Endothelial cell of umbilical vein (primary cell): ENCODE measurements at regions not wholly inside any gene's neighbourhood (a gene's known extent, or its start where the extent isn't known, plus 50 kb on each side); places are given as distances from the start of the nearest gene placed in this dataset.

Experiments
- BruUV-seq: library from RNA; stranded (reverse); fragments of 400-500 nt; replicated peaks from 2 replicates; lab custom pipeline; 2021; lab: Mats Ljungman, UMichigan
- CTCF ChIA-PET: fragments of 300-600, 350-600 bp; sonication (Branson Sonifier 250); formaldehyde crosslinking; loops from one replicate; lab custom pipeline; 2021; ENCODE audit warnings: antibody characterized with exemption, inconsistent platforms; lab: Charles Lee
- POLR2A ChIA-PET: fragments of 300-600, 350-600 bp; sonication (Branson Sonifier 250); formaldehyde crosslinking; loops from one replicate; lab custom pipeline; 2021; ENCODE audit warnings: antibody characterized with exemption, inconsistent platforms; lab: Charles Lee
- DNase-seq: peaks from one replicate; pipeline ENCODE4 v3.0.0-alpha.2; 2011; ENCODE audit warnings: low read depth, low spot score
- FAIRE-seq: peaks from 2 replicates; lab custom pipeline; 2011; peaks lifted over from hg19 to GRCh38; lab: Jason Lieb, UNC
- H2AFZ ChIP-seq: 2 replicates; pipeline ENCODE4 v1.6.0; 2012; ENCODE audit warnings: low read depth, low read length, control low read depth, inconsistent platforms
- H3K27ac ChIP-seq: 2 replicates; pipeline ENCODE4 v1.5.1; 2011; ENCODE audit warnings: low read depth, mild to moderate bottlenecking, control low read depth, low read length, moderate library complexity; ENCODE audit not compliant: insufficient read depth
- H3K27me3 ChIP-seq, 2 experiments: 2 replicates each; pipeline versions ENCODE4 v1.6.0 to v1.6.1; 2011; ENCODE audit warnings: low read length in 2 of 2, mixed read lengths in 1 of 2; ENCODE audit not compliant: control insufficient read depth in 2 of 2, insufficient read depth in 2 of 2
- H3K36me3 ChIP-seq, 2 experiments: 2 replicates in 1 of 2; 3 replicates in 1 of 2; pipeline ENCODE4 v1.5.1; 2011; ENCODE audit warnings: low read length in 2 of 2, mild to moderate bottlenecking in 1 of 2, moderate library complexity in 1 of 2; ENCODE audit not compliant: control insufficient read depth in 2 of 2, insufficient read depth in 2 of 2; ENCODE audit errors: extremely low read depth in 1 of 2
- H3K4me1 ChIP-seq: 3 replicates; pipeline ENCODE4 v1.5.1; 2011; ENCODE audit warnings: mild to moderate bottlenecking, low read length; ENCODE audit not compliant: control insufficient read depth, insufficient read depth; ENCODE audit errors: extremely low read depth
- H3K4me2 ChIP-seq: 2 replicates; pipeline ENCODE4 v1.6.1; 2011; ENCODE audit warnings: low read length, control low read depth, mixed read lengths; ENCODE audit not compliant: insufficient read depth
- H3K4me3 ChIP-seq, 3 experiments: fragments of 200-600 bp in 1 of 3; sonication (generic), shearing (Covaris generic) in 1 of 3; replicated peaks in 1 of 3; 2 replicates each; pipeline ENCODE4 v1.5.1; 2011 to 2016; ENCODE audit warnings: control low read depth in 3 of 3, low read length in 3 of 3, mild to moderate bottlenecking in 2 of 3, inconsistent platforms in 1 of 3, low read depth in 1 of 3, moderate library complexity in 1 of 3; ENCODE audit not compliant: insufficient read depth in 1 of 3
- H3K79me2 ChIP-seq: 2 replicates; pipeline ENCODE4 v1.6.0; 2012; ENCODE audit warnings: low read length, inconsistent platforms; ENCODE audit not compliant: control insufficient read depth, insufficient read depth
- H3K9ac ChIP-seq: replicated peaks from 2 replicates; pipeline ENCODE3; 2011; ENCODE audit warnings: low read length, control low read depth; ENCODE audit not compliant: insufficient read depth; ENCODE audit errors: extremely low read depth
- H3K9me1 ChIP-seq: replicated peaks from 3 replicates; pipeline ENCODE4 v1.6.0; 2011; ENCODE audit warnings: mild to moderate bottlenecking, low read length; ENCODE audit not compliant: control insufficient read depth, insufficient read depth; ENCODE audit errors: extremely low read depth
- H3K9me3 ChIP-seq: replicated peaks from 2 replicates; pipeline ENCODE4 v1.5.1; 2012; ENCODE audit warnings: low read length, inconsistent platforms; ENCODE audit not compliant: control insufficient read depth, insufficient read depth
- H4K20me1 ChIP-seq: replicated peaks from 2 replicates; pipeline ENCODE3; 2011; ENCODE audit warnings: mild to moderate bottlenecking, low read length; ENCODE audit not compliant: control insufficient read depth, insufficient read depth; ENCODE audit errors: extremely low read depth
- CTCF ChIP-seq, 2 donors: IDR thresholded peaks; 1 replicate in 1 of 2; 2 replicates in 1 of 2; pipeline ENCODE4 v1.5.1; 2011; ENCODE audit warnings: low read length in 2 of 2, mild to moderate bottlenecking in 2 of 2, moderate library complexity in 2 of 2, control low read depth in 1 of 2, inconsistent platforms in 1 of 2, low read depth in 1 of 2; ENCODE audit not compliant: insufficient read depth in 1 of 2; ENCODE audit errors: extremely low read depth in 1 of 2
- EZH2 ChIP-seq: IDR thresholded peaks from 2 replicates; pipeline ENCODE4 v1.6.1; 2012; ENCODE audit warnings: borderline replicate concordance, low read depth, mild to moderate bottlenecking, moderate library complexity, low read length, inconsistent platforms; ENCODE audit not compliant: severe bottlenecking
- FOS ChIP-seq: IDR thresholded peaks from 2 replicates; pipeline ENCODE4 v1.6.1; 2011; ENCODE audit warnings: mild to moderate bottlenecking, low read length, moderate library complexity, borderline replicate concordance; ENCODE audit not compliant: insufficient read depth
- GATA2 ChIP-seq: IDR thresholded peaks from 2 replicates; pipeline ENCODE4 v1.7.0; 2011; ENCODE audit warnings: low read depth, mild to moderate bottlenecking, moderate library complexity, mixed read lengths, low read length; ENCODE audit not compliant: insufficient read length, insufficient read depth
- JUN ChIP-seq: IDR thresholded peaks from 2 replicates; pipeline ENCODE4 v1.6.1; 2011; ENCODE audit warnings: borderline replicate concordance, low read depth; ENCODE audit not compliant: insufficient read length, insufficient read depth
- MYC ChIP-seq: IDR thresholded peaks from one replicate; pipeline ENCODE4 v1.6.1; 2011; ENCODE audit warnings: mild to moderate bottlenecking, low read depth, low read length
- POLR2A ChIP-seq: IDR thresholded peaks from 2 replicates; pipeline ENCODE4 v1.6.1; 2012; ENCODE audit warnings: low read depth, mild to moderate bottlenecking, control low read depth, low read length
- POLR2AphosphoS5 ChIP-seq: IDR thresholded peaks from 2 replicates; pipeline ENCODE4 v1.6.1; 2012; ENCODE audit warnings: low read depth, mild to moderate bottlenecking, control low read depth, low read length, moderate library complexity; ENCODE audit not compliant: insufficient read depth
- dilution Hi-C: fragments of 300-500 bp; cut with MboI; formaldehyde crosslinking; loops from one replicate; pipeline ENCODE4 v1.15.0; 2019; ENCODE audit warnings: low sequenced_read_pairs; ENCODE audit not compliant: extremely low pct_ligation_motif_present
- intact Hi-C: fragments of 100-400 bp; cut with micrococcal nuclease; formaldehyde crosslinking; loops from one replicate; pipeline ENCODE4 v1.10.0; 2022
- TF ChIP-seq, protein P1 (sequence below): IDR thresholded peaks from 2 replicates; pipeline ENCODE4 v1.6.1; 2011; ENCODE audit not compliant: insufficient read depth, insufficient read length

- TF ChIP-seq, protein P1, sequence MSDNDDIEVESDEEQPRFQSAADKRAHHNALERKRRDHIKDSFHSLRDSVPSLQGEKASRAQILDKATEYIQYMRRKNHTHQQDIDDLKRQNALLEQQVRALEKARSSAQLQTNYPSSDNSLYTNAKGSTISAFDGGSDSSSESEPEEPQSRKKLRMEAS: no peak
- TF ChIP-seq POLR2A: no peak
- no peak for TF ChIP-seq GATA2
- no peak for TF ChIP-seq POLR2AphosphoS5
- TF ChIP-seq CTCF (IDR thresholded peaks at IDR 0.05; ENCODE audit: extremely low read depth in 1 of 2, insufficient read depth in 1 of 2, low read depth in 1 of 2, low read length in 2 of 2): no peak
- TF ChIP-seq FOS: no peak
- TF ChIP-seq JUN: no peak
- no peak for TF ChIP-seq EZH2
- no peak for TF ChIP-seq MYC
- BruUV-seq: no TSS peak
- Histone ChIP-seq H3K9ac (no peak overlapping the region), H3K9me1 (no peaks in the 10 kb centered on the region), H3K4me2 (no peak overlapping the region), H3K4me1 (no peaks in the 10 kb centered on the region), H3K4me3 (no peak overlapping the region), H4K20me1 (no peaks in the 10 kb centered on the region), H3K27me3 (peaks cover 14 to 16% of the 10 kb centered on the region in 2 experiments), H3K36me3 (no peaks in the 10 kb centered on the region), H3K79me2 (no peaks in the 10 kb centered on the region), H3K27ac (no peak overlapping the region), H3K9me3 (no peaks in the 10 kb centered on the region), H2AFZ (no peak overlapping the region)
- DNase-seq (no peak), FAIRE-seq (no peak)
- dilution Hi-C loops: no loop called here
- ChIA-PET POLR2A (no interaction called here), CTCF (interaction anchor here (0.8 to 1.3 kb wide), 3 partner anchors 8 to 15 kb away, joined by 3 to 4 read pairs (median 3); no protein-coding TSS in a partner anchor)
- intact Hi-C loops: no loop called here
Measured at GRCh38 chr3:193932136-193932535, 203.8 kb upstream of the HES1 start.
